ENCODE measurements at regions not wholly inside any gene's neighbourhood (a gene's known extent, or its start where the extent isn't known, plus 50 kb on each side); places are given as distances from the start of the nearest gene placed in this dataset.

- ChIA-PET CTCF (no interaction called here), POLR2A (no interaction called here)
- no peak for ATAC-seq (ENCODE audit: poor library complexity)
- peaks cover 34% of the 10 kb centered on the region for H3K27me3 Mint-ChIP-seq
- TF ChIP-seq, protein P1, sequence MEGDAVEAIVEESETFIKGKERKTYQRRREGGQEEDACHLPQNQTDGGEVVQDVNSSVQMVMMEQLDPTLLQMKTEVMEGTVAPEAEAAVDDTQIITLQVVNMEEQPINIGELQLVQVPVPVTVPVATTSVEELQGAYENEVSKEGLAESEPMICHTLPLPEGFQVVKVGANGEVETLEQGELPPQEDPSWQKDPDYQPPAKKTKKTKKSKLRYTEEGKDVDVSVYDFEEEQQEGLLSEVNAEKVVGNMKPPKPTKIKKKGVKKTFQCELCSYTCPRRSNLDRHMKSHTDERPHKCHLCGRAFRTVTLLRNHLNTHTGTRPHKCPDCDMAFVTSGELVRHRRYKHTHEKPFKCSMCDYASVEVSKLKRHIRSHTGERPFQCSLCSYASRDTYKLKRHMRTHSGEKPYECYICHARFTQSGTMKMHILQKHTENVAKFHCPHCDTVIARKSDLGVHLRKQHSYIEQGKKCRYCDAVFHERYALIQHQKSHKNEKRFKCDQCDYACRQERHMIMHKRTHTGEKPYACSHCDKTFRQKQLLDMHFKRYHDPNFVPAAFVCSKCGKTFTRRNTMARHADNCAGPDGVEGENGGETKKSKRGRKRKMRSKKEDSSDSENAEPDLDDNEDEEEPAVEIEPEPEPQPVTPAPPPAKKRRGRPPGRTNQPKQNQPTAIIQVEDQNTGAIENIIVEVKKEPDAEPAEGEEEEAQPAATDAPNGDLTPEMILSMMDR (IDR thresholded peaks at IDR 0.05), result no peak
- intact Hi-C loops (cut with DNase I, micrococcal nuclease), result loop anchor here in 1 of 2 experiments (10.0 kb wide), 1 partner anchor 130 kb away; the partner anchor contains the start of gene ANO1
- Histone ChIP-seq H3K4me3 (ENCODE audit: low read length) (no peak overlapping the region), H3K27ac (ENCODE audit: low read depth in 1 of 2, low read length in 2 of 2) (no peak overlapping the region), H3K9me3 (ENCODE audit: control insufficient read depth in 1 of 2, insufficient read depth in 1 of 2, low read length in 2 of 2) (peaks cover 0 to 23% of the 10 kb centered on the region in 2 experiments), H3K27me3 (ENCODE audit: control insufficient read depth in 1 of 2, insufficient read depth in 2 of 2, low read length in 2 of 2) (peaks cover 3 to 22% of the 10 kb centered on the region in 2 experiments), H3K4me1 (ENCODE audit: insufficient read depth, low read length) (no peaks in the 10 kb centered on the region), H3K36me3 (ENCODE audit: insufficient read depth, low read length) (no peaks in the 10 kb centered on the region)
- no peak overlapping the region for H3K27ac Mint-ChIP-seq
- H3K36me3 Mint-ChIP-seq (ENCODE audit: low read depth), result no peaks in the 10 kb centered on the region
- no peak for DNase-seq
- no peaks in the 10 kb centered on the region for H3K9me3 Mint-ChIP-seq
- no peaks in the 10 kb centered on the region for H3K4me1 Mint-ChIP-seq (ENCODE audit: low read depth)
- no peak overlapping the region for H3K4me3 Mint-ChIP-seq
These were observed 125.9 kb upstream of the FGF3 start for GRCh38 chr11:69945157-69945556.

GRCh38 chr11:69947059-69947792 lies 128.0 kb upstream of the FGF3 start:
- Mint-ChIP-seq H3K36me3 (ENCODE audit: low read depth) (no peaks in the 10 kb centered on the region), H3K4me1 (ENCODE audit: low read depth) (no peaks in the 10 kb centered on the region), H3K27me3 (peaks cover 28% of the 10 kb centered on the region), H3K27ac (no peak overlapping the region), H3K9me3 (no peaks in the 10 kb centered on the region), H3K4me3 (no peak overlapping the region)
- ChIA-PET POLR2A (no interaction called here), CTCF (no interaction called here)
- Histone ChIP-seq H3K4me3 (ENCODE audit: low read length) (no peak overlapping the region), H3K27ac (ENCODE audit: low read depth in 1 of 2, low read length in 2 of 2) (no peak overlapping the region), H3K9me3 (ENCODE audit: control insufficient read depth in 1 of 2, insufficient read depth in 1 of 2, low read length in 2 of 2) (peaks cover 0 to 25% of the 10 kb centered on the region in 2 experiments), H3K27me3 (ENCODE audit: control insufficient read depth in 1 of 2, insufficient read depth in 2 of 2, low read length in 2 of 2) (peaks cover 7 to 22% of the 10 kb centered on the region in 2 experiments), H3K4me1 (ENCODE audit: insufficient read depth, low read length) (no peaks in the 10 kb centered on the region), H3K36me3 (ENCODE audit: insufficient read depth, low read length) (no peaks in the 10 kb centered on the region)
- intact Hi-C loops (cut with DNase I, micrococcal nuclease), result loop anchor here in 1 of 2 experiments (10.0 kb wide), 1 partner anchor 128 kb away; the partner anchor contains the start of gene ANO1
- TF ChIP-seq, protein P1 (IDR thresholded peaks at IDR 0.05), result no peak
- ATAC-seq (ENCODE audit: poor library complexity), result no peak
- no peak for DNase-seq

GRCh38 chr11:69947793-69948255 lies 128.6 kb upstream of the FGF3 start:
- intact Hi-C loops (cut with DNase I, micrococcal nuclease), result loop anchor here in 1 of 2 experiments (10.0 kb wide), 1 partner anchor 127 kb away; the partner anchor contains the start of gene ANO1
- Mint-ChIP-seq H3K4me3 (no peak overlapping the region), H3K9me3 (no peaks in the 10 kb centered on the region), H3K27me3 (peaks cover 24% of the 10 kb centered on the region), H3K36me3 (ENCODE audit: low read depth) (no peaks in the 10 kb centered on the region), H3K4me1 (ENCODE audit: low read depth) (no peaks in the 10 kb centered on the region), H3K27ac (no peak overlapping the region)
- Histone ChIP-seq H3K4me3 (ENCODE audit: low read length) (no peak overlapping the region), H3K27ac (ENCODE audit: low read depth in 1 of 2, low read length in 2 of 2) (no peak overlapping the region), H3K9me3 (ENCODE audit: control insufficient read depth in 1 of 2, insufficient read depth in 1 of 2, low read length in 2 of 2) (peaks cover 0 to 23% of the 10 kb centered on the region in 2 experiments), H3K4me1 (ENCODE audit: insufficient read depth, low read length) (no peaks in the 10 kb centered on the region), H3K36me3 (ENCODE audit: insufficient read depth, low read length) (no peaks in the 10 kb centered on the region), H3K27me3 (ENCODE audit: control insufficient read depth in 1 of 2, insufficient read depth in 2 of 2, low read length in 2 of 2) (peaks cover 7 to 20% of the 10 kb centered on the region in 2 experiments)
- DNase-seq (no peak), ATAC-seq (ENCODE audit: poor library complexity) (no peak)
- ChIA-PET POLR2A (no interaction called here), CTCF (no interaction called here)
- TF ChIP-seq, protein P1 (IDR thresholded peaks at IDR 0.05), result no peak

Data from CD4-positive, alpha-beta T cell (primary cell).